Astrocyte of the cerebellum (primary cell): ENCODE measurements at regions not wholly inside any gene's neighbourhood (a gene's known extent, or its start where the extent isn't known, plus 50 kb on each side); places are given as distances from the start of the nearest gene placed in this dataset.

Source experiments
- DNase-seq: peaks from one replicate; pipeline ENCODE4 v3.0.0-alpha.2; 2011; ENCODE audit warnings: low read depth
- H3K4me3 ChIP-seq: 2 replicates; pipeline ENCODE4 v1.5.1; 2011; ENCODE audit warnings: mild to moderate bottlenecking, low read depth, low read length, moderate library complexity
- in situ Hi-C: cut with HindIII; loops from 2 replicates; pipeline ENCODE4 v1.10.0; 2017; ENCODE audit warnings: low sequenced_read_pairs
- TF ChIP-seq, protein P1 (sequence below): IDR thresholded peaks from 2 replicates; pipeline ENCODE4 v1.5.1; 2012; ENCODE audit warnings: low read length, low read depth, moderate library complexity, mild to moderate bottlenecking; ENCODE audit errors: missing control alignments

DNA sequence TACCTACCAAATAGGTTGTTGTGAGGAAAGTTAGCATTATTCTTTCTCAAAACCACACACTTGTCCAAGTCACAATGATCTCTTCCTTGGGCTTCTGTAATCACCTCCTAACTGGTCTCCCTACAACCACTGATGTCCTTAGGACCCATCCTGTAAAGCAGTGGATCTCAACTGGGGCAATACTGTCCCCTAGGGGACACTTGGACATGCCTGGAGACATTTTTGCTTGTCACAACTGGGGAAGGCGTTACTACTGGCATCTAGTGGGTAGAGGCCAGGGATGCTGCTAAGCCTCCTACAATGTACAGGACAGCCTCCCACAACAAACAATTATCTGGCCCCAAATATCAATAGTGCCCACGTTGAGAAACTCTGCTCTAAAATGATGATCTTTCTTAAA is 118.7 kb upstream of the AP1S2 start:
- no peak for DNase-seq

DNA sequence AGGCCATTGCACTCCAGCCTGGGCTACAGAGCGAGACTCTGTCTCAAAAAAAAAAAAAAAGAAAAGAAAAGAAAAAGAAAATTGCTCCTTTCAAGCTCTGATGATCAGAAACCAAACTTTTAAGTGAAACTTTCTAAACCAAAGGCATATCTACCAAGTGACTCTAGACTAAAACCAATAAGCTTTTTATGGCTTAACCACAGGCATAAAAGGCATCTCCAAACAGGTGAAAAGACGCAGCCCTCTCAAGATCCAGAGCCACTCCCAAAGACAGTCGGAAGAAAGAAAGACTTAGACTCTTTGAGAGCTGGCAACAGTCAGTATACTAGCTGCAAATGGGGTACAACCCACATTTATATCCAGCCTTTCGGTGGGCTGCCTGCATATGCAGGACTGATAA is 117.1 kb upstream of the AP1S2 start:
- TF ChIP-seq, protein P1, sequence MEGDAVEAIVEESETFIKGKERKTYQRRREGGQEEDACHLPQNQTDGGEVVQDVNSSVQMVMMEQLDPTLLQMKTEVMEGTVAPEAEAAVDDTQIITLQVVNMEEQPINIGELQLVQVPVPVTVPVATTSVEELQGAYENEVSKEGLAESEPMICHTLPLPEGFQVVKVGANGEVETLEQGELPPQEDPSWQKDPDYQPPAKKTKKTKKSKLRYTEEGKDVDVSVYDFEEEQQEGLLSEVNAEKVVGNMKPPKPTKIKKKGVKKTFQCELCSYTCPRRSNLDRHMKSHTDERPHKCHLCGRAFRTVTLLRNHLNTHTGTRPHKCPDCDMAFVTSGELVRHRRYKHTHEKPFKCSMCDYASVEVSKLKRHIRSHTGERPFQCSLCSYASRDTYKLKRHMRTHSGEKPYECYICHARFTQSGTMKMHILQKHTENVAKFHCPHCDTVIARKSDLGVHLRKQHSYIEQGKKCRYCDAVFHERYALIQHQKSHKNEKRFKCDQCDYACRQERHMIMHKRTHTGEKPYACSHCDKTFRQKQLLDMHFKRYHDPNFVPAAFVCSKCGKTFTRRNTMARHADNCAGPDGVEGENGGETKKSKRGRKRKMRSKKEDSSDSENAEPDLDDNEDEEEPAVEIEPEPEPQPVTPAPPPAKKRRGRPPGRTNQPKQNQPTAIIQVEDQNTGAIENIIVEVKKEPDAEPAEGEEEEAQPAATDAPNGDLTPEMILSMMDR = no peak
- in situ Hi-C loops = no loop called here
- no peak for DNase-seq
- H3K4me3 ChIP-seq = no peak overlapping the region

More for the DNA sequence above, 118.7 kb upstream of the AP1S2 start:
- TF ChIP-seq, protein P1 = peak; percentile 31
- in situ Hi-C loops = no loop called here
- H3K4me3 ChIP-seq = no peak overlapping the region

DNA sequence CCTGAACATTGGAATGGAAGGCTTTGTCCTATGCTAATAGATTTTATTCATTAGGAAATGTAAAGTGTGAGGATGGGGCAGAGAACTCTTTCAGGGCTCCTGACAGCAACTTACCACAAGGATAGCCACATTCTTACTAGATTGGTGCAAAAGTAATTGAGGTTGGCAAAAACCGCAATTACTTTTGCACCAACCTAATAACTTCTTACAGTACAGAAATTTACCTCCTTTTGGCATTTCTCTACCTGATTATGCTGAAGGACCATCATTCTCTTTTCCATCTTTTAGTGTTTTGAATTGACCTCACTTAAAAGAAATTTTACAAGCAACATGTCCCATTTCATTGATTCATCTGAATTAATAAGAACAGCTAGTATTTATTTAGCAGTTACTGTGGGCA is 109.2 kb upstream of the AP1S2 start:
- DNase-seq = no peak
- in situ Hi-C loops = no loop called here
- TF ChIP-seq, protein P1 = no peak

DNA sequence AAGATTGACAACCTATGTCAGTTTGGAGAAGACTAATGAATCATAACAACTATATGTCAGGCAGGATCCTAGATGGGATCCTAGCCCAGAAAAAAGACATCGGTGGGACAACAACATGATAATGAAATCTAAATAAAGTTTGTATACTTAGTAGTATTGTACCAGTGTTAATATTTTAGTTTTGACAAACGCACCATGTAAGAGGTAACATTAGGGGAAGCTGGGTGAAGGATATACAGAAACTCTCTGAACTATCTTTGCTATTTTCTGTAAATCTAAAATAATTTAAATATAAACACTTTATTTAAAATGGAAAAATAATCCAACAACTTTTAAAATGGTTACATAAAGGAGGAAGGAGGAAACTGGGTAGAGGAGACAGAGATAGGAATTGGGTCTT is 105.6 kb upstream of the AP1S2 start:
- in situ Hi-C loops = no loop called here
- TF ChIP-seq, protein P1 = no peak
- no peak overlapping the region for H3K4me3 ChIP-seq
- no peak for DNase-seq

More for the DNA sequence above, 109.2 kb upstream of the AP1S2 start:
- H3K4me3 ChIP-seq = no peak overlapping the region

GRCh38 chrX:15956681-15957080 is 102.1 kb upstream of the AP1S2 start:
- in situ Hi-C loops = no loop called here
- DNase-seq = no peak
- H3K4me3 ChIP-seq = no peak overlapping the region
- TF ChIP-seq, protein P1 = no peak

- no peak for DNase-seq
- H3K4me3 ChIP-seq = no peak overlapping the region
- in situ Hi-C loops = no loop called here
- TF ChIP-seq, protein P1 = no peak
Measured at GRCh38 chrX:15953801-15954200, 99.2 kb upstream of the AP1S2 start.

DNA sequence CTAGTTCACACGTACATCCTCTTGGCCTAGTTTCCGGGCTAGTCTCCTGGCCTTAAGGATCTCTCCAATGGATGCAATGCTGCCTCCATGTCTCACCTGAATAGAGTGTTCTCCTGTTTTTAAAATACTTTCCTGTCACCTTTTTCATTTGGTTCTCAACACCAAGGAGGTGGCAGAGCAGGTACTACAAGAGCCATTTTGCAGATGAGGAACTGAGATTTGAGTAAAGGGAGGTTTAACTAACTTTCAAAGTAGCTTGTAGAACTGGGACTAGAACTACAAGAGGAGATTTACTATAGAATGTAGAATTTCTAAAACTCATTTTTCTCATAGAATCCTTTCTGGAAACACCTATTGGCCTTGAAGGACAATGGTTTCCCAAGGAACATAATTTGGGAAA is 97.6 kb upstream of the AP1S2 start:
- no peak overlapping the region for H3K4me3 ChIP-seq
- in situ Hi-C loops = no loop called here
- DNase-seq = no peak
- TF ChIP-seq, protein P1 = no peak
